ENCODE measurements at regions not wholly inside any gene's neighbourhood (a gene's known extent, or its start where the extent isn't known, plus 50 kb on each side); places are given as distances from the start of the nearest gene placed in this dataset.

- H3K9me3 ChIP-seq (ENCODE audit: control insufficient read depth in 4 of 4, low read length in 3 of 4), result no peaks in the 10 kb centered on the region
- no peak overlapping the region for H3K27ac ChIP-seq (ENCODE audit: low read depth in 1 of 2, low read length in 2 of 2)
- H3K9ac ChIP-seq (ENCODE audit: low read depth in 1 of 2, low read length in 2 of 2), result no peak overlapping the region
- TF ChIP-seq MAX (IDR thresholded peaks at IDR 0.05), result no peak
- TF ChIP-seq FOXA2 (IDR thresholded peaks at IDR 0.05), result no peak
- no peak for TF ChIP-seq FOXA1 (IDR thresholded peaks at IDR 0.05)
- TF ChIP-seq JUND (IDR thresholded peaks at IDR 0.05), result no peak
- no peak for TF ChIP-seq SP1 (IDR thresholded peaks at IDR 0.05)
- TF ChIP-seq TAF1 (conservative IDR thresholded peaks at IDR 0.05), result no peak
- TF ChIP-seq RAD21 (IDR thresholded peaks at IDR 0.05), result no peak
- H3K4me1 ChIP-seq (ENCODE audit: control insufficient read depth in 4 of 4, insufficient read depth in 4 of 4, low read length in 3 of 4), result no peaks in the 10 kb centered on the region
- peaks cover 0 to 5% (median 0%) of the 10 kb centered on the region in 4 donors for H3K27me3 ChIP-seq (ENCODE audit: control insufficient read depth in 4 of 4, insufficient read depth in 4 of 4, low read length in 3 of 4)
- no peak for DNase-seq (ENCODE audit: low spot score)
- H3K4me3 ChIP-seq (ENCODE audit: low read depth in 1 of 3, low read length in 3 of 3), result no peak overlapping the region
- WGBS, result 89% methylated on average over 1 of the region's 1 CpG
- no peaks in the 10 kb centered on the region for H3K36me3 ChIP-seq (ENCODE audit: control insufficient read depth in 4 of 4, insufficient read depth in 3 of 4, low read depth in 1 of 4, low read length in 3 of 4)
These were observed 153.5 kb downstream of the MBL2 start for GRCh38 chr10:52619052-52619451.

GRCh38 chr10:52621635-52622079 lies 150.9 kb downstream of the MBL2 start:
- Histone ChIP-seq H3K9me3 (ENCODE audit: control insufficient read depth in 4 of 4, low read length in 3 of 4) (no peaks in the 10 kb centered on the region), H3K27me3 (ENCODE audit: control insufficient read depth in 4 of 4, insufficient read depth in 4 of 4, low read length in 3 of 4) (peaks cover 0 to 5% (median 0%) of the 10 kb centered on the region in 4 donors), H3K27ac (ENCODE audit: low read depth in 1 of 2, low read length in 2 of 2) (no peak overlapping the region), H3K4me1 (ENCODE audit: control insufficient read depth in 4 of 4, insufficient read depth in 4 of 4, low read length in 3 of 4) (no peaks in the 10 kb centered on the region), H3K9ac (ENCODE audit: low read depth in 1 of 2, low read length in 2 of 2) (no peak overlapping the region), H3K36me3 (ENCODE audit: control insufficient read depth in 4 of 4, insufficient read depth in 3 of 4, low read depth in 1 of 4, low read length in 3 of 4) (no peaks in the 10 kb centered on the region), H3K4me3 (ENCODE audit: low read depth in 1 of 3, low read length in 3 of 3) (no peak overlapping the region)
- TF ChIP-seq FOXA1 (IDR thresholded peaks at IDR 0.05) (no peak), HNF4A (conservative IDR thresholded peaks at IDR 0.05) (no peak), SP1 (IDR thresholded peaks at IDR 0.05) (no peak), YY1 (IDR thresholded peaks at IDR 0.05) (no peak), HNF4G (IDR thresholded peaks at IDR 0.05) (no peak), RXRA (IDR thresholded peaks at IDR 0.05) (no peak), JUND (IDR thresholded peaks at IDR 0.05) (no peak), TAF1 (conservative IDR thresholded peaks at IDR 0.05) (no peak), REST (IDR thresholded peaks at IDR 0.05) (no peak), CTCF (IDR thresholded peaks at IDR 0.05; ENCODE audit: low read depth, low read length, missing input control) (no peak), MAX (IDR thresholded peaks at IDR 0.05) (no peak), GABPA (IDR thresholded peaks at IDR 0.05 in 1 of 2, conservative IDR thresholded peaks at IDR 0.05 in 1 of 2) (no peak), NR2F2 (IDR thresholded peaks at IDR 0.05) (no peak), FOXA2 (IDR thresholded peaks at IDR 0.05) (no peak), ATF3 (IDR thresholded peaks at IDR 0.05) (no peak), EGR1 (IDR thresholded peaks at IDR 0.05; ENCODE audit: low read depth in 2 of 2) (no peak), ZBTB33 (IDR thresholded peaks at IDR 0.05) (no peak), RAD21 (IDR thresholded peaks at IDR 0.05) (no peak)
- 59% methylated on average over 2 of the region's 2 CpGs for WGBS
- no peak for DNase-seq (ENCODE audit: low spot score)
